Ascending aorta (tissue), 2 donors: ENCODE measurements at regions not wholly inside any gene's neighbourhood (a gene's known extent, or its start where the extent isn't known, plus 50 kb on each side); places are given as distances from the start of the nearest gene placed in this dataset.

ENCODE experiments used
- DNase-seq, 2 donors: peaks; one replicate each; pipeline ENCODE4 v3.0.0-alpha.2; 2019; ENCODE audit warnings: low spot score in 2 of 2
- H3K27ac ChIP-seq, 2 donors: fragments of 200-600 bp; sonication (generic); one replicate each; pipeline ENCODE4 v1.5.1; 2016 to 2017; ENCODE audit warnings: mild to moderate bottlenecking in 1 of 2
- H3K27me3 ChIP-seq: fragments of 200-600 bp; sonication (generic); one replicate; pipeline ENCODE4 v1.5.1; 2017
- H3K36me3 ChIP-seq, 2 donors: fragments of 200-600 bp; sonication (generic); one replicate each; pipeline ENCODE4 v1.5.1; 2016
- H3K4me1 ChIP-seq, 2 donors: fragments of 200-600 bp; sonication (generic); one replicate each; pipeline ENCODE4 v1.5.1; 2016 to 2017; ENCODE audit warnings: mild to moderate bottlenecking in 1 of 2
- H3K4me3 ChIP-seq, 2 donors: fragments of 200-600 bp; sonication (generic); one replicate each; pipeline ENCODE4 v1.5.1; 2016 to 2017; ENCODE audit warnings: mild to moderate bottlenecking in 1 of 2
- H3K9me3 ChIP-seq, 2 donors: fragments of 200-600 bp; sonication (generic); one replicate each; pipeline ENCODE4 v1.5.1; 2016
- intact Hi-C: fragments of 100-400 bp; cut with DNase I; formaldehyde crosslinking; loops from one replicate; pipeline ENCODE4 v1.15.1; 2023
- TF ChIP-seq, protein P1 (sequence below), 3 experiments: fragments of 200-600 bp in 2 of 3; fragments of 450-650 bp in 1 of 3; sonication (generic) in 2 of 3; IDR thresholded peaks; one replicate each; pipeline ENCODE4 v1.5.1; 2016 to 2019; ENCODE audit warnings: antibody characterized with exemption in 3 of 3, mild to moderate bottlenecking in 1 of 3, moderate library complexity in 1 of 3

DNA sequence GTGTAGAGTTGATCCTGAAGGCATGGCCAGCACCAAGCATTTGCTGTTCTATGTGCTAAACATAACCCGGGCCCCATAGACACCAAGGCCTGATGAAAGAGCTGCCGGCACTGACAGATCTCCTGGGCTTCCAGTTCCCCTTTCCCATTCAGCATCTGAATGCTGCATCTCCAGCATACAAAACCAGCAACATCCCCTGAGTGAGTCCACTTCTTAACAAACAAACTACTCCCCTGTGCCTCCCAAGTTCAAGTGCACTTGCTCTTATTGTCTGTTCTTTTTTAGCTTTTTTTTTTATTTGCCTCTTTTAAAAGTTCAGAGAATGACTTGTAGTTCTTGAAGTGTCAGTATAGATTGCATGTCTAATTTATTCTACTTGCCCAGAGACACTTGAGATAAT is 156.0 kb downstream of the EDEM1 start:
- no peak overlapping the region for H3K27ac ChIP-seq
- no peaks in the 10 kb centered on the region for H3K27me3 ChIP-seq
- TF ChIP-seq, protein P1, sequence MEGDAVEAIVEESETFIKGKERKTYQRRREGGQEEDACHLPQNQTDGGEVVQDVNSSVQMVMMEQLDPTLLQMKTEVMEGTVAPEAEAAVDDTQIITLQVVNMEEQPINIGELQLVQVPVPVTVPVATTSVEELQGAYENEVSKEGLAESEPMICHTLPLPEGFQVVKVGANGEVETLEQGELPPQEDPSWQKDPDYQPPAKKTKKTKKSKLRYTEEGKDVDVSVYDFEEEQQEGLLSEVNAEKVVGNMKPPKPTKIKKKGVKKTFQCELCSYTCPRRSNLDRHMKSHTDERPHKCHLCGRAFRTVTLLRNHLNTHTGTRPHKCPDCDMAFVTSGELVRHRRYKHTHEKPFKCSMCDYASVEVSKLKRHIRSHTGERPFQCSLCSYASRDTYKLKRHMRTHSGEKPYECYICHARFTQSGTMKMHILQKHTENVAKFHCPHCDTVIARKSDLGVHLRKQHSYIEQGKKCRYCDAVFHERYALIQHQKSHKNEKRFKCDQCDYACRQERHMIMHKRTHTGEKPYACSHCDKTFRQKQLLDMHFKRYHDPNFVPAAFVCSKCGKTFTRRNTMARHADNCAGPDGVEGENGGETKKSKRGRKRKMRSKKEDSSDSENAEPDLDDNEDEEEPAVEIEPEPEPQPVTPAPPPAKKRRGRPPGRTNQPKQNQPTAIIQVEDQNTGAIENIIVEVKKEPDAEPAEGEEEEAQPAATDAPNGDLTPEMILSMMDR (IDR thresholded peaks at IDR 0.05), result no peak
- no peaks in the 10 kb centered on the region for H3K36me3 ChIP-seq
- DNase-seq, result no peak
- no peaks in the 10 kb centered on the region for H3K4me1 ChIP-seq
- H3K9me3 ChIP-seq, result no peaks in the 10 kb centered on the region
- intact Hi-C loops, result no loop called here
- H3K4me3 ChIP-seq, result no peak overlapping the region

DNA sequence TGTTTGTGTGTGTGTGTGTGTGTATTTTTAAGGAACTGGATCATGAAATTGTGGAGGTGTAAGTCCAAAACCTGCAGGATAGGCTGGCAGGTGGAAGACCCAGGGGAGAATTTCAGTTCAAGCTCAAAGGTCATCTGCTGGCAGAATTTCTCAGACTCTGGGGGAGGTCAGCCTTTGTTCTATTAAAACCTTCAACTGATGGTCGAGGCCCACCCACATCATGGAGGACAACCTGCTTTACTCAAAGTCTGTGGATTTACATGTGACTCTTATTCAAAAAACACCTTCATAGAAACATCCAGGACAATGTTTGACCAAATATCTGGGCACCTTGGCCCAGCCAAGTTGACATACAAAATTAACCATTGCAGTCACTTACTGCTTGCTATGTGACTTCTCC is 157.2 kb downstream of the EDEM1 start:
- DNase-seq, result no peak
- H3K9me3 ChIP-seq, result no peaks in the 10 kb centered on the region
- H3K4me1 ChIP-seq, result no peaks in the 10 kb centered on the region
- H3K4me3 ChIP-seq, result no peak overlapping the region
- no peaks in the 10 kb centered on the region for H3K27me3 ChIP-seq
- TF ChIP-seq, protein P1 (IDR thresholded peaks at IDR 0.05), result no peak
- H3K36me3 ChIP-seq, result no peaks in the 10 kb centered on the region
- intact Hi-C loops, result no loop called here
- H3K27ac ChIP-seq, result no peak overlapping the region

DNA sequence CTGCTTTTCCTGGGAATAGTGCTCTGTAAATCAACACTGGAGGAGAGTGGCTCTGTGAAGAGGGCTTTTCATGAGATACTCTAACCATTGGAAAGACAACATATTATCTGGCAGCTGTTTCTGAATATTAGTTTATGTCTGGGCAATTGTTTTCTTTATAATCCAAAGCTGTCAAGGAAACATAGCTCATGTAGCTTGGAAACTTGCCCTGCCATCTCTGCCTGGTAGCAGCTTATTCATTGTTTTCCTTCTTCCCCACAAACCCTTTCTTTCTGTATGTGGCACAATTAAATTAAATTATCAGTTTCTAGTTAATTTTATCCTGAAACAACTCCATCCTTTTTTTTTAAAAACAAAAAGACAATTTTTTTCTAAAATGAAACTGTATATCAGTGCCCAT is 160.0 kb downstream of the EDEM1 start:
- no peak for DNase-seq
- TF ChIP-seq, protein P1 (IDR thresholded peaks at IDR 0.05), result no peak
- no peaks in the 10 kb centered on the region for H3K27me3 ChIP-seq
- H3K9me3 ChIP-seq, result no peaks in the 10 kb centered on the region
- H3K27ac ChIP-seq, result no peak overlapping the region
- no peak overlapping the region for H3K4me3 ChIP-seq
- no peaks in the 10 kb centered on the region for H3K36me3 ChIP-seq
- no peaks in the 10 kb centered on the region for H3K4me1 ChIP-seq
- intact Hi-C loops, result no loop called here

DNA sequence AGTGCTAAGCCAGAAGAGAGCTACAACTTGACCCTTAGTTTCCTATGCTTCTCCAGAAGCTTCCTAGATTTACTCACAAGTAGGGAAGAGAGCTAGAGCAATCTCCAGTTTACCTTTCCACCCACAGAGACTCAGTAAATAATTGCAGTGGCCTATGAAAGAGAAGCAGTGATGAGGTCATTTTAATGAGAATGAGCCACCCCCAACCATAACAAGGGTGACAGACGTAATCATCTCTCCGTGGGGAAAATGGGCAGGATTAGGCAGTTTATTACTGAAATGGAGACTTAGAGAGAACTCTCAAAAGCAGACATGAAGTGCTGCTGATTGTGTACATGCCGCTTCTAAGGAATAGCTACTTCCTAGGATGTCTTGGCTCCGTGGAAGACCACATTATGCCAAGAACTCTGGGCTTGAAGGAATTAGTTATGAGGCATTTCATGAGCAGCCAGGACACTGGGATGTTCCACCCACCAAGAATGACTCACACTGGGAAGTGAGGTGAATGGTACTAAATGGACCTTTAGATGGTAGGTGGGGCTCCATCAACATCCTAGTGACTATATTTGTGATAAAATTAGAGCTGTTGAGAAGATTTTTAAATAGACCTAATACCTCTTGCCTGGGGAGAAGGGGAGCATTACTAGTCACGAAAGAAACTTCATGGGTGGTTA is 160.9 kb downstream of the EDEM1 start:
- Histone ChIP-seq H3K4me1 (no peaks in the 10 kb centered on the region), H3K36me3 (no peaks in the 10 kb centered on the region), H3K9me3 (no peaks in the 10 kb centered on the region), H3K4me3 (no peak overlapping the region), H3K27me3 (no peaks in the 10 kb centered on the region), H3K27ac (no peak overlapping the region)
- TF ChIP-seq, protein P1 (IDR thresholded peaks at IDR 0.05), result no peak
- no peak for DNase-seq
- intact Hi-C loops, result no loop called here

DNA sequence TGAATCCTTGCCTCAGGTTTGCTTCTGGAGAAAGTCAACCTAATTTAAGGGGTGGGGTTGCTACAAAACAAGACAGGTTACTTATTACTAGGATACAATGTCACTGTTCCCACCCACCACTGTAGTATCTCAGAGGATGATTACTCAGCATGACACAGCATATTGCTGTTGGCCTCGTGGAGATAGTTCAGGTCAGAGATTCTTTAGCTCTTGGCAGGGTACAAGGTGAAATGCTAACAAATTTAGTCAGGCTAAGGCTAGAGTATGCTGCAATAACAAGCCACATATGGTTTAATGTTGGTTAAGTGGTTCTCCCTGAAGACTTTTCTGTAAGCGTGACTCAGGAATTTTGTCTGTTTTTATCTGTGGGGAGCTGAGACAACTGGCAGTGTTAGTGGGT is 161.8 kb downstream of the EDEM1 start:
- no peak for DNase-seq
- H3K27ac ChIP-seq, result no peak overlapping the region
- H3K9me3 ChIP-seq, result no peaks in the 10 kb centered on the region
- no peaks in the 10 kb centered on the region for H3K36me3 ChIP-seq
- TF ChIP-seq, protein P1 (IDR thresholded peaks at IDR 0.05), result no peak
- H3K4me3 ChIP-seq, result no peak overlapping the region
- no peaks in the 10 kb centered on the region for H3K4me1 ChIP-seq
- H3K27me3 ChIP-seq, result no peaks in the 10 kb centered on the region
- intact Hi-C loops, result no loop called here

DNA sequence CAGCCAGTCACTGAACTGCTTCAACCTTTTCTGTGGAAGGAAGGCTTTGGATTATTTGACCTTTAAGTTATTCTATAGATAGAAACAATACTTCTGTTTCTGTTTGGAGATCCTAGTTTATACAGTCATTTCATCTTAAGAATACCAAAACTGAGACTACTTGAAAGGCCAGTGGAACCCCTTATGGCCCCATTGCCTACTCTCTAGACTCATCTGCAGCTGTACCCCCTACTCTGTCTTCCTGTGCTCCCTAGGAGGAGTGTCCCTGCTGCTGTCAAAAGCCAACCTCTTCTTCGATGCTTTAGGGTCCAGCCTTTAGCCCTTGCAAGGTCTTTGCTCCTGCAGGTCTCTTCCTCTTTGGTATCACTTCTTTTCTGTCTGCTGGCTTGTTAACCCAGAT is 169.6 kb downstream of the EDEM1 start:
- TF ChIP-seq, protein P1 (IDR thresholded peaks at IDR 0.05), result no peak
- no peak overlapping the region for H3K27ac ChIP-seq
- no peaks in the 10 kb centered on the region for H3K9me3 ChIP-seq
- H3K27me3 ChIP-seq, result no peaks in the 10 kb centered on the region
- no peaks in the 10 kb centered on the region for H3K36me3 ChIP-seq
- no peak for DNase-seq
- intact Hi-C loops, result no loop called here
- no peaks in the 10 kb centered on the region for H3K4me1 ChIP-seq
- no peak overlapping the region for H3K4me3 ChIP-seq
